Hematopoietic multipotent progenitor cell (in vitro differentiated cells): ENCODE measurements at regions not wholly inside any gene's neighbourhood (a gene's known extent, or its start where the extent isn't known, plus 50 kb on each side); places are given as distances from the start of the nearest gene placed in this dataset.
"Not testable (repeated sequence)": the region's sequence is repeated elsewhere in the genome, so short reads cannot be mapped to it uniquely, and the experiment has no call there.

ENCODE experiments used
- DNase-seq, 3 donors: peaks; one replicate each; pipeline ENCODE4 v3.0.0-alpha.2; 2011 to 2015; ENCODE audit warnings: low read depth in 2 of 3, low spot score in 2 of 3

DNA sequence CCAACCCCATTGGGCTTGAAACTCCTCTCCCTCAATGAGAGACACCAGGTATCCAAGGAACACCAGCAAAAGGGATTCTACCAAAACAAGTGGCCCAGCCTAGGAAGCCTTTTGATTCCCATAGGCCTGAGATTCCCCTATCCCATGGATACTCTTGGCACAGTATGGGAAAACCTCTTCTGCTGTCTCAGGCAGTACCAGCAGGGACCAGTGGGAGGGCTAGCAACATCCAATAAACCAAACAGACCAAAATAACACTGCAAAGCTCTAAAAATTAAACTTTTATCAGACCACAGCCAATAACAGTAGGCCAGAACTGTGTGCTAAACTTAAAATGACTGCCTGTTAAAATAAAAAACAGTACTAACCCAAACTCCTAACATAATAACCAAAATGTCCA lies 153.9 kb upstream of the CES5A start:
- DNase-seq: no peak

GRCh38 chr16:56022818-56023217 lies 147.6 kb upstream of the CES5A start:
- no peak for DNase-seq

DNA sequence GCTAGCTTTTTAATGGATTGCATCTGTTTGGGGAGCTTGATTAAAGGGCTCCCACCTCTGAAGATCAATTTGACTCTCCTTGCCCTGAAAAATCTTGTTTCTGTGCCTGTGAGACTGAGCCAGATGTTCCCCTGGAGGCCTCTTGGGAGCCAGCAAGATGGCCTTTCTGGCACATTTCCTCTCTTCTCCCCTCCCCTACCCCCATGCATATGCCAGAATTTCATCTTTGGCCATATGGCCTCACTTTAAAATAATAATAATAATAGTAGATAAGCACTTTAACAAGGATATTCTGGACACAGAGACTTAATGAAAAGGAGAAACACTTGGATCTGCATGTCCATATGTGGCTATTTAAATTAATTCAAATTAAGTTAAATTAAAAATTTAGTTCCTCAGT lies 144.1 kb upstream of the CES5A start:
- no peak for DNase-seq

DNA sequence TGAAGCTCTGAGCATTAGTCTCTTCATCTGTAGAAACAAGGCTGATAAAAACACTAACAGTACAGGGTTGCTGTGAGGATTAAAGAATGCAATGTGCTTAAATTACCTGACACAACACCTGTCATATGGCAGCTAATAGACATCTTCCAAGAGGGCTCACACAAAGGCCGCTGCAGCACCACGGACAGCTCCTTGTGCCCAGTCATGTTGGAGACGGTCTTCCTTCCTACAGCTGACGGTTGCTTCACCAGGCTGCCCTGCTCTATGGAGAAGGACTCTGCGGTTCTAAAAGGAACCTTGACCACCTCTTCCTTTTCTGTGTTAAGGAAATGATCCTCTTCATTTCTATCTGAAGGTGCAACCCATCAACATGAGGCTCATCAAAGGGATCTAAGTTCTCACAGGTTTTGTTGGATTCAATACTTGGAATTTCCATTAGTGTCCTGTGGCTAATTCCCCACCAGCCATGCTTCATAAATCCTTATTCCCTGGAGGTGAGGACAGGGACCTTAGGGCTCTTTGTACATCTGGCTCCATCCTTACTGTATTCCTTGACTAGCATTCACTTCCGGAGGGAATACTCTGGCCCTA lies 138.9 kb upstream of the CES5A start:
- DNase-seq: peak in 2 of 3 donors; percentile 36 to 68

DNA sequence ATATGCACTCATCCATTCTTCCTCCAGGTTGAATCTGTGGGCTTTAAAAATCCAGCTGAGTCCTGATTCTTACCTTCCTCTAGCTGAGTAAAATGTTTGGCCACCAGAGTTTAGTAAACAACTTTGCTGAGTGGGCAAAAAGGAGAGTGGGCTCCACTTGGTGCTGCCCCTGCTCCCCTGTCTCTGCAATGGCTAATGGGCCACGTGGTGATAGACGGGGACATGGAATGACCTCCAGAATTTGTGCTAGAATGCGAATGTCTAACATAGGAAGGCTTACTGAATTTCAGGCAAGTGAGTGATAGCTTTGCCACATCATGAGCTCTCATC lies 137.3 kb upstream of the CES5A start:
- DNase-seq: no peak

- DNase-seq: no peak
Observed at GRCh38 chr16:56011808-56012481, 136.8 kb upstream of the CES5A start.

DNA sequence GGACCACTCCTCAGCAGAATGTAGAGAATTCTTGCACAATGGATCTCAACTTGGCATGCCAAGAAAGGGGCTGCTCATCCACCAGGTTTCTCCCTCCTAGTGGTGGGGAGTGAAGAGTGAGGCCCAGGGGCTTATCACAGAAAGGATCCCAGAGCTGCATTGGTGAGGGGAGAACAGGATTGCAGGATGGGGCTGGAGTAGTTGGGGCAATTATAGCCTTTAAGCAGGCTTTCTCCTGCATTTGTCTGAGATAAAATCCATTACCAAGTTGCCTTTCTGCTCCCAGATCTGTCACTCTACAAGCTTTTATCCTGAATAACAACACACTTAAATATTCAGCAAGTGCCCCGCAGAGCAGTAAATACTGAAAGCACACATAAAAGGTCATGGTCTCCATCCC lies 130.8 kb upstream of the CES5A start:
- no peak for DNase-seq

DNA sequence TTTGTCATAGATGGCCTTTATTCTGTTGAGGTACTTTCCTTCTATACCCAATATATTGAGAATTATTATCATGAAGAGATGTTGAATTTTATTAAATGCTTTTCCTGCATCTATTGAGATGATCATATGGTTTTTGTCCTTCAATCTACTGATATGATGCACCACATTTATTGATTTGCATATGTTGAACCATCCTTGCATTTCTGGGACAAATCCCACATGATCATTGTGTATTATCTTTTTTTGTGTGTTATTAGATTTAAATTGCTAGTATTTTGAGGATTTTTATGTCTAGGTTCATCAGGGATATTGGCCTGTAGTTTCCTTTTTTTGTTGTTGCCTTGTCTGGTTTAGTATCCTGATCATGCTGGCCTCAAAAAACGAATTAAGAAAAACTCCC lies 124.5 kb upstream of the CES5A start:
- DNase-seq: no peak

GRCh38 chr16:55993088-55993487 lies 117.9 kb upstream of the CES5A start:
- no peak for DNase-seq

DNA sequence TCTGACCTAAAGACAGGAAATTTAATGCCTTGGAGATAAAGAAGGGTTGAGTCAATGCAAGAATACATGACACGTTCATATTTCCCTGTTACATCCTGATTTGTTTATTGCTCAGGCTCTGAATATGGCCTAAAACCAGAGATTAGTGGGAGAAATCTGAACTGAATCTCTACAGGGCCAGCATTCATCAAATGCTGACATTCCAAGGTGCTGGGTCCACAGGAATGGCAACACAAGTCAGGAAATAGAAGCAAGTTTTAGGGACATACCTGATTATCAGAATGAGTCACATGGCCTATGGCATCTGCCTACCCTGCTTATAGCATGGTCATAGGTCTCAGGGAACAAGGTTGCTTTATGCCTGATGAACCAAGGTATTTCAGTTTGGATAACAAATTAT lies 117.4 kb upstream of the CES5A start:
- DNase-seq: no peak

GRCh38 chr16:55991843-55992242 lies 116.7 kb upstream of the CES5A start:
- DNase-seq: no peak

DNA sequence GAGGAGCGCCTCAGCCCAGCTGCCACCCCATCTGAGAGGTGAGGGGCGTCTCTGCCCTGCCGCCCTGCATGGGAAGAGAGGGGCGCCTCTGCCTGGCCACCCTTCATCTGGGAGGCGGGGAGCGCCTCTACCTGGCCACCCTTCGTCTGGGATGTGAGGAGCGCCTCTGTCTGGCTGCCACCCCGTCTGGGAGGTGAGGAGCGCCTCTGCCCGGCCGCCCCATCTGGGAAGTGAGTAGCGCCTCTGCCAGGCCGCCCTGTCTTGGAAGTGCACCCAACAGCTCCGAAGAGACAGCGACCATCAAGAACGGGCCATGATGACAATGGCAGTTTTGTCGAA lies 114.4 kb upstream of the CES5A start:
- DNase-seq: no peak

- DNase-seq: not testable (repeated sequence)
Observed at GRCh38 chr16:55988850-55989568, 113.8 kb upstream of the CES5A start.

DNA sequence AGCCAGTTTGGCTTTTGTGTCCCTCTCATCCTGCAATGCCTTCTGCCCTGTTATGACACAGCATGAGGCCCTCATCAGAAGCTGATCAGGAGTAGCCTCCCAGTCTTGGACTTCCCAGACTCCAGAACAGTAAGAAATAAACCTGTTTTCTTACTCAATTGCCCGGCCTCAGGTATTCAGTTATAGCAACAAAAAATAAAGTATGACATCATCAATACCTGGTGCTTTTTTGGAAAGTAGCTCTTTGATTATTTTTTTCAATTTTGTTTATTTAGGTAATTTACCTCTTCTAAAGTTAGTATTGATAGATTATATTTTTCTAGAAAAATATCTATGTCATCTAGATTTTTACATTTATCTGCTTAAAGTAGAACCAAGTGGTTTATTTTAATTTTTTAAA lies 112.8 kb upstream of the CES5A start:
- DNase-seq: no peak

DNA sequence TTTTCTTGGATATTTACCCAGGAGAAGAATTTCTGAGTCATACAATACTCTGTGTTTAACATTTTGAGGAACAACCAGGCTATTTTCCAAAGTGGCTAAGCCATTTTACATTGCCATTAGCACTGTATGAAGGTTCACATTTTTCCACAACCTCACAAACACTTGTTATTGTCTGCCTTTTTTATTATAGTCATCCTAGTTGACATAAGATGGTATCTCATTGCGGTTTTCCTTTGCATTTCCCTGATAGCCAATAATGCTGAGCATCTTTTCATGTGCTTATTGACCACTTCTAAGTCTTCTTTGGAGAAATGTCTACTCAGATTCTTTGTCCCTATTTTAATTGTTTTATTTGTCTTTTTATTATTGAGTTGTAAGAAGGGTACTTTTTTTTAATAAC lies 107.4 kb upstream of the CES5A start:
- DNase-seq: no peak

GRCh38 chr16:55981557-55981956 lies 106.4 kb upstream of the CES5A start:
- DNase-seq: no peak

DNA sequence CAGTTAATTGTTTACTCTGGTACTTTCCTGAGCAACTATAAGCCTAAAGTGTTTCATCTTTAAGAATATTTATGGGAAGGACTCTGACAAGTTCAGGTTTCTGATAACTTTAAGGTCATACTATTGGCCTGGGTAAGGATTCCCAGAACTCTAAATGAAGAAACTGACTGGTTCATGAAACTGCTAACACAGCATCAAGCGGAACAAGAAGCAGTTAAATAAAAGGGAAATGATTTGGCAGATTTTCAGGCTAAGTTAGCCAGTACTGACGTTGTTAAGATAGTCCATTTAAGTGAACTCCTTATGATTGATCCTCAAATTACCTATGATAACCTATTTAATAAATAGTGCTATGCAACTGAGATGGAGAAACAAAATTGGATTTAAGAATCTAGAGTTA lies 101.6 kb upstream of the CES5A start:
- no peak for DNase-seq

- no peak for DNase-seq
Observed at GRCh38 chr16:55971447-55971846, 96.3 kb upstream of the CES5A start.

GRCh38 chr16:55968221-55968620 lies 93.0 kb upstream of the CES5A start:
- no peak for DNase-seq

- DNase-seq: no peak
Observed at GRCh38 chr16:55964923-55965475, 89.8 kb upstream of the CES5A start.

GRCh38 chr16:55955845-55956244 lies 80.7 kb upstream of the CES5A start:
- no peak for DNase-seq

DNA sequence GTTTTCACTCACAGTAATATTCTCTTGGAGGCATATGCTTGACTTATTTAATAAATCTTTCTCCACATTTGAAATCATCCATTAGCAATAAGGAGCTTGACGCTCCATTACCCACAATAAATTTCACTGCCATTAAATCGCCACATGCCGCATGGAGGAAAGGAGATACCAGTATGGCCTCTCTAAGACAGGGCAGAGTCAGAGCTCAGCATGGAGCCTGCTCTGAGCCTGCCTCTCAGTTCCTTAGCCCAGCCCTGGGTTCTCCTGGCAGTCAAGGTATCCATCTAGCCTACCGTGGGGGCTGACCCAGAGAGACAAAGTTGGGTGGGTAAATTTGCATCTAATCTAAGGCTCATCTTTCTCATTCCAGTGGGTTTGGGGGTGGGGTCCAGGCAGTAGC lies 80.3 kb upstream of the CES5A start:
- DNase-seq: no peak
